GM12874 (cell line): ENCODE measurements at regions not wholly inside any gene's neighbourhood (a gene's known extent, or its start where the extent isn't known, plus 50 kb on each side); places are given as distances from the start of the nearest gene placed in this dataset.

Source experiments
- CTCF ChIP-seq: IDR thresholded peaks from 2 replicates; pipeline ENCODE4 v1.5.1; 2011; ENCODE audit warnings: low read depth, mild to moderate bottlenecking, control low read depth, low read length, moderate library complexity; ENCODE audit not compliant: insufficient read depth

GRCh38 chr5:24265306-24265705 is 379.5 kb downstream of the CDH10 start:
- TF ChIP-seq CTCF: no peak

- no peak for TF ChIP-seq CTCF
These were observed 376.2 kb downstream of the CDH10 start for GRCh38 chr5:24268482-24269056.

- TF ChIP-seq CTCF: no peak
These were observed 372.0 kb downstream of the CDH10 start for GRCh38 chr5:24272741-24273140.

- TF ChIP-seq CTCF: no peak
These were observed 364.6 kb downstream of the CDH10 start for GRCh38 chr5:24280215-24280614.

- TF ChIP-seq CTCF: no peak
These were observed 363.0 kb downstream of the CDH10 start for GRCh38 chr5:24281818-24282217.

GRCh38 chr5:24289582-24290335 is 355.0 kb downstream of the CDH10 start:
- TF ChIP-seq CTCF: no peak

GRCh38 chr5:24290536-24290935 is 354.2 kb downstream of the CDH10 start:
- TF ChIP-seq CTCF: no peak
